Vagina (tissue), 2 donors: ENCODE measurements at regions not wholly inside any gene's neighbourhood (a gene's known extent, or its start where the extent isn't known, plus 50 kb on each side); places are given as distances from the start of the nearest gene placed in this dataset.

ENCODE experiments used
- DNase-seq, 2 donors: peaks; one replicate each; pipeline ENCODE4 v3.0.0-alpha.2; 2017; ENCODE audit errors: extremely low spot score in 2 of 2
- H3K27ac ChIP-seq: fragments of 200-600 bp; sonication (generic); one replicate; pipeline ENCODE4 v1.5.1; 2019
- H3K27me3 ChIP-seq: fragments of 200-600 bp; sonication (generic); one replicate; pipeline ENCODE4 v1.5.1; 2019
- H3K36me3 ChIP-seq, 2 donors: fragments of 200-600 bp; sonication (generic); one replicate each; pipeline ENCODE4 v1.5.1; 2017 to 2019
- H3K4me1 ChIP-seq: fragments of 200-600 bp; sonication (generic); one replicate; pipeline ENCODE4 v1.5.1; 2019
- H3K4me3 ChIP-seq, 2 donors: fragments of 200-600 bp; sonication (generic); 1 replicate in 1 of 2; 2 replicates in 1 of 2; pipeline ENCODE4 v1.5.1; 2016 to 2019
- H3K9me3 ChIP-seq: fragments of 200-600 bp; sonication (generic); one replicate; pipeline ENCODE4 v1.5.1; 2019
- CTCF ChIP-seq, 3 experiments: fragments of 450-650 bp in 2 of 3; fragments of 200-600 bp in 1 of 3; sonication (generic) in 1 of 3; IDR thresholded peaks; one replicate each; pipeline ENCODE4 v1.5.1; 2017 to 2019; ENCODE audit warnings: antibody characterized with exemption in 3 of 3, mild to moderate bottlenecking in 2 of 3, moderate library complexity in 2 of 3
- POLR2A ChIP-seq, 2 donors: fragments of 450-650 bp; IDR thresholded peaks; one replicate each; pipeline ENCODE4 v1.6.1; 2017; ENCODE audit warnings: antibody characterized with exemption in 2 of 2, mild to moderate bottlenecking in 2 of 2, moderate library complexity in 2 of 2
- POLR2AphosphoS5 ChIP-seq, 2 donors: sonication (generic); formaldehyde crosslinking; IDR thresholded peaks; one replicate each; pipeline ENCODE4 v1.9.0; 2017; ENCODE audit warnings: antibody characterized with exemption in 2 of 2, mild to moderate bottlenecking in 2 of 2, low read depth in 1 of 2; ENCODE audit not compliant: insufficient read depth in 1 of 2
- intact Hi-C: fragments of 100-400 bp; cut with DNase I; formaldehyde crosslinking; loops from one replicate; pipeline ENCODE4 v1.15.1; 2023

GRCh38 chr5:164909673-164910072 lies 1404.3 kb downstream of the MAT2B start:
- intact Hi-C loops, result no loop called here

GRCh38 chr5:164921722-164922121 lies 1416.3 kb downstream of the MAT2B start:
- no peak overlapping the region for H3K4me3 ChIP-seq
- no peak for DNase-seq
- no peaks in the 10 kb centered on the region for H3K27me3 ChIP-seq
- TF ChIP-seq POLR2A (IDR thresholded peaks at IDR 0.05), result no peak
- no peak for TF ChIP-seq POLR2AphosphoS5 (IDR thresholded peaks at IDR 0.05; ENCODE audit: insufficient read depth in 1 of 2, low read depth in 1 of 2)
- TF ChIP-seq CTCF (IDR thresholded peaks at IDR 0.05), result no peak
- H3K9me3 ChIP-seq, result no peaks in the 10 kb centered on the region
- no peak overlapping the region for H3K27ac ChIP-seq
- no peaks in the 10 kb centered on the region for H3K4me1 ChIP-seq
- intact Hi-C loops, result no loop called here
- no peaks in the 10 kb centered on the region for H3K36me3 ChIP-seq

More at GRCh38 chr5:164909673-164910072, 1404.3 kb downstream of the MAT2B start:
- H3K4me3 ChIP-seq, result no peak overlapping the region
- H3K9me3 ChIP-seq, result no peaks in the 10 kb centered on the region
- DNase-seq, result no peak
- no peak for TF ChIP-seq CTCF (IDR thresholded peaks at IDR 0.05)
- no peak for TF ChIP-seq POLR2AphosphoS5 (IDR thresholded peaks at IDR 0.05; ENCODE audit: insufficient read depth in 1 of 2, low read depth in 1 of 2)
- TF ChIP-seq POLR2A (IDR thresholded peaks at IDR 0.05), result no peak
- H3K27ac ChIP-seq, result no peak overlapping the region
- H3K4me1 ChIP-seq, result no peaks in the 10 kb centered on the region
- H3K36me3 ChIP-seq, result no peaks in the 10 kb centered on the region
- H3K27me3 ChIP-seq, result no peaks in the 10 kb centered on the region

- no peak overlapping the region for H3K4me3 ChIP-seq
- no peaks in the 10 kb centered on the region for H3K36me3 ChIP-seq
- H3K27me3 ChIP-seq, result no peaks in the 10 kb centered on the region
- DNase-seq, result no peak
- H3K9me3 ChIP-seq, result no peaks in the 10 kb centered on the region
- H3K4me1 ChIP-seq, result no peaks in the 10 kb centered on the region
- intact Hi-C loops, result no loop called here
- TF ChIP-seq CTCF (IDR thresholded peaks at IDR 0.05) (no peak), POLR2A (IDR thresholded peaks at IDR 0.05) (no peak), POLR2AphosphoS5 (IDR thresholded peaks at IDR 0.05; ENCODE audit: insufficient read depth in 1 of 2, low read depth in 1 of 2) (no peak)
- no peak overlapping the region for H3K27ac ChIP-seq
These were observed 1428.6 kb downstream of the MAT2B start for GRCh38 chr5:164934039-164934438.

GRCh38 chr5:164934561-164934960 lies 1429.1 kb downstream of the MAT2B start:
- TF ChIP-seq POLR2A (IDR thresholded peaks at IDR 0.05) (no peak), CTCF (IDR thresholded peaks at IDR 0.05) (no peak), POLR2AphosphoS5 (IDR thresholded peaks at IDR 0.05; ENCODE audit: insufficient read depth in 1 of 2, low read depth in 1 of 2) (no peak)
- Histone ChIP-seq H3K36me3 (no peaks in the 10 kb centered on the region), H3K4me3 (no peak overlapping the region), H3K9me3 (no peaks in the 10 kb centered on the region), H3K27ac (no peak overlapping the region), H3K4me1 (no peaks in the 10 kb centered on the region), H3K27me3 (no peaks in the 10 kb centered on the region)
- no peak for DNase-seq
- intact Hi-C loops, result no loop called here

- H3K27me3 ChIP-seq, result no peaks in the 10 kb centered on the region
- no peaks in the 10 kb centered on the region for H3K4me1 ChIP-seq
- no peak for TF ChIP-seq POLR2A (IDR thresholded peaks at IDR 0.05)
- no peak for TF ChIP-seq POLR2AphosphoS5 (IDR thresholded peaks at IDR 0.05; ENCODE audit: insufficient read depth in 1 of 2, low read depth in 1 of 2)
- no peak for TF ChIP-seq CTCF (IDR thresholded peaks at IDR 0.05)
- DNase-seq, result no peak
- no peak overlapping the region for H3K27ac ChIP-seq
- no peaks in the 10 kb centered on the region for H3K36me3 ChIP-seq
- H3K4me3 ChIP-seq, result no peak overlapping the region
- intact Hi-C loops, result no loop called here
- H3K9me3 ChIP-seq, result no peaks in the 10 kb centered on the region
These were observed 1435.7 kb downstream of the MAT2B start for GRCh38 chr5:164941132-164941531.
